H1 (cell line): ENCODE measurements at regions not wholly inside any gene's neighbourhood (a gene's known extent, or its start where the extent isn't known, plus 50 kb on each side); places are given as distances from the start of the nearest gene placed in this dataset.

Experiments
- CTCF ChIA-PET: fragments of 300-600 bp; sonication (Branson Sonifier 250); formaldehyde crosslinking; loops from one replicate; lab custom pipeline; 2021; ENCODE audit not compliant: partially characterized antibody; lab: Charles Lee
- POLR2A ChIA-PET: fragments of 300-600 bp; sonication (Branson Sonifier 250); formaldehyde crosslinking; loops from one replicate; lab custom pipeline; 2021; ENCODE audit warnings: inconsistent platforms; ENCODE audit not compliant: partially characterized antibody; lab: Charles Lee
- DNase-seq, 2 experiments: peaks; one replicate each; pipeline versions ENCODE4 v3.0.0 to v3.0.0-alpha.2; 2010 to 2022; ENCODE audit warnings: low spot score in 2 of 2, low read depth in 1 of 2, mixed read lengths in 1 of 2
- FAIRE-seq: peaks from 2 replicates; lab custom pipeline; 2011; peaks lifted over from hg19 to GRCh38; lab: Jason Lieb, UNC
- H2AFZ ChIP-seq: 2 replicates; pipeline ENCODE4 v1.8.1; 2012; ENCODE audit warnings: low read length, inconsistent platforms
- H2AK5ac ChIP-seq: 2 replicates; pipeline ENCODE4 v1.6.1; 2013; ENCODE audit warnings: low read depth, low read length
- H2BK120ac ChIP-seq: replicated peaks from 2 replicates; pipeline ENCODE3; 2013; ENCODE audit warnings: low read depth, low read length, inconsistent platforms
- H2BK12ac ChIP-seq: 2 replicates; pipeline ENCODE4 v1.6.1; 2013; ENCODE audit warnings: low read depth, low read length
- H2BK15ac ChIP-seq: 2 replicates; pipeline ENCODE4 v1.6.1; 2013; ENCODE audit warnings: low read length
- H2BK20ac ChIP-seq: 2 replicates; pipeline ENCODE4 v1.6.1; 2013; ENCODE audit warnings: low read length
- H2BK5ac ChIP-seq: 2 replicates; pipeline ENCODE4 v1.6.1; 2013; ENCODE audit warnings: low read depth, low read length
- H3K14ac ChIP-seq: 2 replicates; pipeline ENCODE4 v1.6.1; 2013; ENCODE audit warnings: inconsistent platforms; ENCODE audit not compliant: insufficient read length
- H3K18ac ChIP-seq: 2 replicates; pipeline ENCODE4 v1.6.1; 2013; ENCODE audit warnings: low read length; ENCODE audit errors: extremely low read depth
- H3K23ac ChIP-seq: 2 replicates; pipeline ENCODE4 v1.6.1; 2013; ENCODE audit warnings: inconsistent platforms; ENCODE audit not compliant: insufficient read length
- H3K23me2 ChIP-seq: 2 replicates; pipeline ENCODE4 v1.6.1; 2013; ENCODE audit warnings: low read depth, low read length
- H3K27ac ChIP-seq: 2 replicates; pipeline ENCODE4 v1.6.1; 2011; ENCODE audit warnings: low read depth, low read length, inconsistent platforms
- H3K27me3 ChIP-seq, 4 experiments: replicated peaks in 1 of 4; 1 replicate in 1 of 4; 2 replicates in 3 of 4; pipeline versions ENCODE4 v1.6.1 to v1.8.1; 2011 to 2013; ENCODE audit warnings: low read length in 3 of 4, mild to moderate bottlenecking in 3 of 4, inconsistent platforms in 2 of 4, mixed read lengths in 2 of 4, moderate library complexity in 1 of 4; ENCODE audit not compliant: control insufficient read depth in 3 of 4, insufficient read depth in 3 of 4; ENCODE audit errors: extremely low read depth in 1 of 4
- H3K36me3 ChIP-seq, 4 experiments: 2 replicates each; pipeline versions ENCODE4 v1.6.1 to v1.8.1; 2011 to 2013; ENCODE audit warnings: mild to moderate bottlenecking in 4 of 4, low read length in 3 of 4, moderate library complexity in 2 of 4, control low read depth in 1 of 4, inconsistent platforms in 1 of 4; ENCODE audit not compliant: insufficient read depth in 4 of 4, control insufficient read depth in 2 of 4
- H3K4ac ChIP-seq: replicated peaks from 2 replicates; pipeline ENCODE3; 2013; ENCODE audit warnings: low read length, low read depth, mixed read lengths, inconsistent platforms; ENCODE audit not compliant: insufficient read length
- H3K4me1 ChIP-seq, 4 experiments: replicated peaks in 1 of 4; 1 replicate in 1 of 4; 2 replicates in 3 of 4; pipeline versions ENCODE4 v1.6.1 to v1.8.1; 2011 to 2013; ENCODE audit warnings: low read length in 3 of 4, inconsistent platforms in 2 of 4, mixed read lengths in 1 of 4; ENCODE audit not compliant: insufficient read depth in 4 of 4, control insufficient read depth in 3 of 4
- H3K4me2 ChIP-seq, 2 experiments: 2 replicates each; pipeline versions ENCODE4 v1.6.1 to v1.8.1; 2011 to 2013; ENCODE audit warnings: low read depth in 2 of 2, low read length in 2 of 2, control low read depth in 1 of 2, inconsistent platforms in 1 of 2, mild to moderate bottlenecking in 1 of 2; ENCODE audit not compliant: insufficient read depth in 1 of 2
- H3K4me3 ChIP-seq, 4 experiments: fragments of 200-600, 300-600 bp in 1 of 4; sonication (generic), shearing (Covaris generic), sonication (Bioruptor Twin) in 1 of 4; 2 replicates each; pipeline versions ENCODE4 v1.5.1 to v1.8.1; 2011 to 2016; ENCODE audit warnings: low read length in 4 of 4, low read depth in 3 of 4, control low read depth in 2 of 4, inconsistent platforms in 2 of 4, mild to moderate bottlenecking in 2 of 4, mixed read lengths in 1 of 4, moderate library complexity in 1 of 4; ENCODE audit not compliant: insufficient read depth in 2 of 4; ENCODE audit errors: extremely low read depth in 1 of 4
- H3K56ac ChIP-seq: replicated peaks from 2 replicates; pipeline ENCODE3; 2013; ENCODE audit warnings: low read depth, mild to moderate bottlenecking, mixed read lengths, low read length, inconsistent platforms; ENCODE audit not compliant: insufficient read length
- H3K79me1 ChIP-seq: 2 replicates; pipeline ENCODE4 v1.6.1; 2013; ENCODE audit warnings: low read depth, low read length, control low read depth
- H3K79me2 ChIP-seq, 2 experiments: 2 replicates each; pipeline versions ENCODE4 v1.6.1 to v1.8.1; 2012 to 2013; ENCODE audit warnings: low read length in 2 of 2, mild to moderate bottlenecking in 2 of 2, inconsistent platforms in 1 of 2; ENCODE audit not compliant: insufficient read depth in 2 of 2, control insufficient read depth in 1 of 2
- H3K9ac ChIP-seq, 4 experiments: replicated peaks in 1 of 4; 1 replicate in 1 of 4; 2 replicates in 3 of 4; pipeline versions ENCODE4 v1.6.1 to v1.8.1; 2011 to 2013; ENCODE audit warnings: low read depth in 3 of 4, low read length in 3 of 4, control low read depth in 2 of 4, mild to moderate bottlenecking in 2 of 4, moderate library complexity in 2 of 4, inconsistent platforms in 1 of 4; ENCODE audit errors: extremely low read depth in 1 of 4
- H3K9me3 ChIP-seq, 2 experiments: 2 replicates each; pipeline versions ENCODE4 v1.6.1 to v1.8.1; 2012 to 2013; ENCODE audit warnings: mild to moderate bottlenecking in 2 of 2, moderate library complexity in 2 of 2, control low read depth in 1 of 2, inconsistent platforms in 1 of 2, low read depth in 1 of 2, low read length in 1 of 2, mixed read lengths in 1 of 2; ENCODE audit not compliant: insufficient read depth in 2 of 2
- H4K20me1 ChIP-seq, 2 experiments: replicated peaks in 1 of 2; 2 replicates each; pipeline versions ENCODE3 to v1.8.1; 2011 to 2013; ENCODE audit warnings: inconsistent platforms in 2 of 2, low read length in 2 of 2, mild to moderate bottlenecking in 1 of 2; ENCODE audit not compliant: insufficient read depth in 2 of 2, control insufficient read depth in 1 of 2
- H4K5ac ChIP-seq: 2 replicates; pipeline ENCODE4 v1.6.1; 2013; ENCODE audit warnings: low read length, low read depth, mixed read lengths, inconsistent platforms; ENCODE audit not compliant: insufficient read length
- H4K8ac ChIP-seq: 2 replicates; pipeline ENCODE4 v1.8.0; 2013; ENCODE audit warnings: mild to moderate bottlenecking, moderate library complexity, low read length, inconsistent platforms; ENCODE audit not compliant: insufficient read depth; ENCODE audit errors: extremely low read depth
- H4K91ac ChIP-seq: replicated peaks from 2 replicates; pipeline ENCODE3; 2013; ENCODE audit warnings: low read length, mixed read lengths, inconsistent platforms; ENCODE audit not compliant: insufficient read length
- CHD2 ChIP-seq: IDR thresholded peaks from 2 replicates; pipeline ENCODE4 v1.6.1; 2012; ENCODE audit warnings: low read length, improper control_type of control experiment
- CTCF ChIP-seq, 3 experiments: IDR thresholded peaks; 1 replicate in 2 of 3; 2 replicates in 1 of 3; pipeline versions ENCODE4 v1.5.1 to v1.6.1; 2011; ENCODE audit warnings: low read length in 3 of 3, mild to moderate bottlenecking in 3 of 3, inconsistent platforms in 2 of 3, low read depth in 1 of 3, moderate library complexity in 1 of 3; ENCODE audit not compliant: insufficient read depth in 1 of 3; ENCODE audit errors: control extremely low read depth in 1 of 3
- EP300 ChIP-seq, 2 experiments: IDR thresholded peaks; 1 replicate in 1 of 2; 2 replicates in 1 of 2; pipeline ENCODE4 v1.6.1; 2011 to 2012; ENCODE audit warnings: low read depth in 2 of 2, low read length in 2 of 2, mild to moderate bottlenecking in 2 of 2, borderline replicate concordance in 1 of 2, inconsistent platforms in 1 of 2, moderate library complexity in 1 of 2
- GABPA ChIP-seq: IDR thresholded peaks from 2 replicates; pipeline ENCODE4 v1.6.1; 2011; ENCODE audit warnings: mild to moderate bottlenecking, low read length, moderate library complexity, borderline replicate concordance; ENCODE audit not compliant: insufficient read depth
- JUN ChIP-seq: IDR thresholded peaks from 2 replicates; pipeline ENCODE4 v1.6.1; 2011; ENCODE audit warnings: low read depth, mild to moderate bottlenecking, improper control_type of control experiment, low read length
- KDM4A ChIP-seq: IDR thresholded peaks from one replicate; pipeline ENCODE4 v1.7.1; 2012; ENCODE audit warnings: low read depth, mild to moderate bottlenecking, moderate library complexity, low read length, inconsistent platforms; ENCODE audit not compliant: severe bottlenecking
- MAFK ChIP-seq: IDR thresholded peaks from 2 replicates; pipeline ENCODE4 v1.6.1; 2012; ENCODE audit warnings: low read depth, mild to moderate bottlenecking, improper control_type of control experiment, low read length
- NANOG ChIP-seq: IDR thresholded peaks from 2 replicates; pipeline ENCODE4 v1.6.1; 2011; ENCODE audit warnings: low read length, low read depth, mild to moderate bottlenecking, inconsistent platforms; ENCODE audit not compliant: insufficient read depth, poor library complexity, severe bottlenecking
- SIX5 ChIP-seq: IDR thresholded peaks from 2 replicates; pipeline ENCODE4 v1.6.1; 2011; ENCODE audit warnings: mild to moderate bottlenecking, low read depth, low read length
- WGBS, 2 experiments: shearing (Covaris generic) in 1 of 2; methylation state at CpG; one replicate each; pipeline versions ENCODE4 v1.1.6 to v1.1.7; 2013 to 2015; ENCODE audit warnings: low lambda C conversion rate in 2 of 2, mixed read lengths in 2 of 2, inconsistent platforms in 1 of 2, low coverage in 1 of 2, missing lambda C conversion rate in 1 of 2; ENCODE audit not compliant: insufficient replicate concordance in 2 of 2, insufficient coverage in 1 of 2, insufficient read length in 1 of 2; ENCODE audit errors: extremely low coverage in 1 of 2, missing lambda C conversion rate in 1 of 2; 5-methylcytosine and 5-hydroxymethylcytosine counted together
- TF ChIP-seq, protein P1 (sequence below): IDR thresholded peaks from 2 replicates; pipeline ENCODE4 v1.6.1; 2012; ENCODE audit warnings: low read length, inconsistent platforms

DNA sequence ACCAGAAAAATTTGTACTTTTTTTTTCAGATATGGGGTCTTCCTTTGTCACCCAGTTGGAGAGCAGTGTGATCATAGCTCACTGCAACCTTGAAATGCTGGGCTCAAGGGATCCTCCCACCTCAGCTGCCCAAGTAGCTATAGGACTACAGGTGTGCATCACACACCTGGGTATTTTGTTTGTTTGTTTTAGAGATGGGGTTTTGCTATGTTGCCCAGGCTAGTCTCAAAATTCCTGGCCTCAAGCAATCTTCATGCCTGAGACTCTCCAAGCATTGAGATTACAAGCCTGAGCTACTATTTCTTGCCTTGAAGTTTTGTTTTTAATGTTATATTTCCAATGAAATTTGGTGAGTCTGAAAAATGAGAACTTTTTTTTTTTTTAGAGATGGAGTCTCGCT is 847.8 kb downstream of the TRIML1 start:
- Histone ChIP-seq H2BK12ac (no peak overlapping the region), H3K9me3 (peaks cover 2 to 5% of the 10 kb centered on the region in 2 experiments; a peak in 2 of 4 replicates), H3K4me2 (no peak overlapping the region), H3K9ac (no peak overlapping the region), H3K18ac (no peak overlapping the region; the same call in 1 of the 2 replicates), H4K91ac (no peak overlapping the region), H3K4ac (peak overlapping the region; percentile 38), H3K4me3 (no peak overlapping the region), H3K56ac (no peak overlapping the region), H3K79me2 (no peaks in the 10 kb centered on the region), H4K5ac (no peak overlapping the region), H2BK120ac (no peak overlapping the region), H3K23ac (no peak overlapping the region), H3K14ac (no peak overlapping the region), H3K36me3 (peaks cover 0 to 3% (median 0%) of the 10 kb centered on the region in 4 experiments; a peak in 3 of 8 replicates), H2BK15ac (no peak overlapping the region), H3K27me3 (no peaks in the 10 kb centered on the region), H2AK5ac (no peak overlapping the region), H2AFZ (no peak overlapping the region), H3K79me1 (no peaks in the 10 kb centered on the region), H4K8ac (no peak overlapping the region), H3K27ac (no peak overlapping the region), H3K23me2 (no peaks in the 10 kb centered on the region), H4K20me1 (no peaks in the 10 kb centered on the region), H2BK5ac (no peak overlapping the region), H2BK20ac (no peak overlapping the region), H3K4me1 (no peaks in the 10 kb centered on the region)
- FAIRE-seq (no peak), DNase-seq (no peak)
- 90% methylated on average over 1 of the region's 1 CpG; no CpG with 5 or more reads in 1 of the 2 experiments for WGBS, 2 experiments
- ChIA-PET CTCF (no interaction called here), POLR2A (no interaction called here)
- no peak for TF ChIP-seq GABPA
- no peak for TF ChIP-seq SIX5
- no peak for TF ChIP-seq KDM4A
- TF ChIP-seq JUN: no peak
- TF ChIP-seq MAFK: no peak
- no peak for TF ChIP-seq CHD2
- TF ChIP-seq, protein P1, sequence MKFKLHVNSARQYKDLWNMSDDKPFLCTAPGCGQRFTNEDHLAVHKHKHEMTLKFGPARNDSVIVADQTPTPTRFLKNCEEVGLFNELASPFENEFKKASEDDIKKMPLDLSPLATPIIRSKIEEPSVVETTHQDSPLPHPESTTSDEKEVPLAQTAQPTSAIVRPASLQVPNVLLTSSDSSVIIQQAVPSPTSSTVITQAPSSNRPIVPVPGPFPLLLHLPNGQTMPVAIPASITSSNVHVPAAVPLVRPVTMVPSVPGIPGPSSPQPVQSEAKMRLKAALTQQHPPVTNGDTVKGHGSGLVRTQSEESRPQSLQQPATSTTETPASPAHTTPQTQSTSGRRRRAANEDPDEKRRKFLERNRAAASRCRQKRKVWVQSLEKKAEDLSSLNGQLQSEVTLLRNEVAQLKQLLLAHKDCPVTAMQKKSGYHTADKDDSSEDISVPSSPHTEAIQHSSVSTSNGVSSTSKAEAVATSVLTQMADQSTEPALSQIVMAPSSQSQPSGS: no peak
- no peak for TF ChIP-seq EP300 (IDR thresholded peaks at IDR 0.05; ENCODE audit: borderline replicate concordance in 1 of 2, low read depth in 2 of 2, low read length in 2 of 2)
- TF ChIP-seq NANOG: no peak
- no peak for TF ChIP-seq CTCF (IDR thresholded peaks at IDR 0.05; ENCODE audit: control extremely low read depth in 1 of 3, insufficient read depth in 1 of 3, low read depth in 1 of 3, low read length in 3 of 3)
